A673 (cell line): ENCODE measurements at regions not wholly inside any gene's neighbourhood (a gene's known extent, or its start where the extent isn't known, plus 50 kb on each side); places are given as distances from the start of the nearest gene placed in this dataset.

Experiments
- BruUV-seq: library from RNA; stranded (reverse); fragments of 400-500 nt; replicated peaks from 2 replicates; lab custom pipeline; 2021; lab: Mats Ljungman, UMichigan
- CTCF ChIA-PET: fragments of 300-600 bp; sonication (Branson Sonifier 250); formaldehyde crosslinking; loops from one replicate; lab custom pipeline; 2022; ENCODE audit warnings: antibody characterized with exemption; lab: Charles Lee
- POLR2A ChIA-PET: fragments of 300-600 bp; sonication (Branson Sonifier 250); formaldehyde crosslinking; loops from one replicate; lab custom pipeline; 2022; ENCODE audit warnings: antibody characterized with exemption; ENCODE audit not compliant: low non-redundant PET; lab: Charles Lee
- DNase-seq: peaks from one replicate; pipeline ENCODE4 v3.0.0-alpha.2; 2015; ENCODE audit warnings: low spot score
- H3K27ac ChIP-seq: fragments of 200-600 bp; sonication (generic); 2 replicates; pipeline ENCODE4 v1.5.1; 2016; ENCODE audit warnings: mixed run types, low read depth, mild to moderate bottlenecking, mixed read lengths, antibody characterized with exemption, low read length; ENCODE audit not compliant: poor library complexity, severe bottlenecking
- H3K27me3 ChIP-seq: fragments of 200-600 bp; sonication (generic); replicated peaks from 2 replicates; pipeline ENCODE4 v1.6.1; 2017; ENCODE audit warnings: mixed run types, low read depth, mild to moderate bottlenecking, mixed read lengths, antibody characterized with exemption, low read length; ENCODE audit not compliant: insufficient read depth, poor library complexity
- H3K36me3 ChIP-seq: fragments of 200-600 bp; sonication (generic); 2 replicates; pipeline ENCODE4 v1.6.1; 2016; ENCODE audit warnings: mixed run types, mild to moderate bottlenecking, mixed read lengths, antibody characterized with exemption, low read length; ENCODE audit not compliant: insufficient read depth, poor library complexity, severe bottlenecking
- H3K4me1 ChIP-seq: fragments of 200-600 bp; sonication (generic); 2 replicates; pipeline ENCODE4 v1.6.1; 2017; ENCODE audit warnings: mixed run types, mild to moderate bottlenecking, mixed read lengths, antibody characterized with exemption, low read length; ENCODE audit not compliant: insufficient read depth, poor library complexity, severe bottlenecking
- H3K4me3 ChIP-seq: fragments of 200-600 bp; sonication (generic); 2 replicates; pipeline ENCODE4 v1.5.1; 2016; ENCODE audit warnings: low read depth, mixed run types, mild to moderate bottlenecking, mixed read lengths, low read length; ENCODE audit not compliant: poor library complexity, severe bottlenecking
- H3K9me3 ChIP-seq: fragments of 200-600 bp; sonication (generic); 2 replicates; pipeline ENCODE4 v1.6.1; 2016; ENCODE audit warnings: mixed run types, low read depth, mild to moderate bottlenecking, mixed read lengths, antibody characterized with exemption, low read length; ENCODE audit not compliant: poor library complexity, severe bottlenecking
- CTCF ChIP-seq: fragments of 300-800, 200-600 bp; sonication (generic); conservative IDR thresholded peaks from 2 replicates; pipeline ENCODE4 v1.5.1; 2017; ENCODE audit warnings: low read depth, mild to moderate bottlenecking, antibody characterized with exemption, low read length, moderate library complexity, mixed read lengths
- EZH2 ChIP-seq: fragments of 200-600 bp; sonication (generic); IDR thresholded peaks from 2 replicates; pipeline ENCODE4 v1.6.1; 2017; ENCODE audit warnings: borderline replicate concordance, low read depth, mild to moderate bottlenecking, mixed read lengths, antibody characterized with exemption, low read length; ENCODE audit not compliant: poor library complexity, severe bottlenecking
- intact Hi-C: fragments of 100-400 bp; cut with micrococcal nuclease; formaldehyde crosslinking; loops from one replicate; pipeline ENCODE4 v1.10.0; 2022; ENCODE audit not compliant: unreplicated experiment

GRCh38 chr4:25984796-25985195, 70.8 kb downstream of the SMIM20 start:
- TF ChIP-seq EZH2 (no peak), CTCF (no peak)
- ChIA-PET POLR2A (no interaction called here), CTCF (no interaction called here)
- H3K27ac ChIP-seq, result no peak overlapping the region
- no peak for DNase-seq
- intact Hi-C loops, result loop anchor here (5.0 kb wide), 2 partner anchors 333 to 542 kb away; no protein-coding TSS in a partner anchor
- no TSS peak for BruUV-seq
- peaks cover 3% of the 10 kb centered on the region for H3K4me1 ChIP-seq
- no peak overlapping the region for H3K4me3 ChIP-seq
- no peaks in the 10 kb centered on the region for H3K36me3 ChIP-seq
- H3K9me3 ChIP-seq, result no peaks in the 10 kb centered on the region
- H3K27me3 ChIP-seq, result no peaks in the 10 kb centered on the region

GRCh38 chr4:25986807-25987206, 72.8 kb downstream of the SMIM20 start:
- Histone ChIP-seq H3K4me3 (no peak overlapping the region), H3K27ac (no peak overlapping the region), H3K4me1 (peaks cover 3% of the 10 kb centered on the region), H3K9me3 (no peaks in the 10 kb centered on the region), H3K27me3 (no peaks in the 10 kb centered on the region), H3K36me3 (no peaks in the 10 kb centered on the region)
- TF ChIP-seq EZH2 (no peak), CTCF (no peak)
- DNase-seq, result no peak
- ChIA-PET POLR2A (no interaction called here), CTCF (interaction anchor here (0.6 kb wide), 1 partner anchor 174 kb away, joined by 8 read pairs; no protein-coding TSS in a partner anchor)
- no TSS peak for BruUV-seq
- intact Hi-C loops, result loop anchor here (5.0 kb wide), 2 partner anchors 330 to 545 kb away; no protein-coding TSS in a partner anchor

- Histone ChIP-seq H3K36me3 (no peaks in the 10 kb centered on the region), H3K27ac (no peak overlapping the region), H3K9me3 (no peaks in the 10 kb centered on the region), H3K4me1 (peaks cover 3% of the 10 kb centered on the region), H3K4me3 (no peak overlapping the region), H3K27me3 (no peaks in the 10 kb centered on the region)
- ChIA-PET POLR2A (no interaction called here), CTCF (no interaction called here)
- BruUV-seq, result no TSS peak
- no peak for TF ChIP-seq CTCF
- no peak for TF ChIP-seq EZH2
- intact Hi-C loops, result no loop called here
- DNase-seq, result no peak
Measured at GRCh38 chr4:25991340-25991739, 77.3 kb downstream of the SMIM20 start.
